CD14-positive monocyte (primary cell): ENCODE measurements at regions not wholly inside any gene's neighbourhood (a gene's known extent, or its start where the extent isn't known, plus 50 kb on each side); places are given as distances from the start of the nearest gene placed in this dataset.

ENCODE experiments used
- DNase-seq, 3 donors: peaks; one replicate each; pipeline ENCODE4 v3.0.0-alpha.2; 2011 to 2022
- H2AFZ ChIP-seq: 2 replicates; pipeline ENCODE4 v1.6.0; 2012; ENCODE audit warnings: mild to moderate bottlenecking, low read depth, low read length, inconsistent platforms; ENCODE audit not compliant: insufficient read depth, poor library complexity, severe bottlenecking
- H3K27ac ChIP-seq, 2 donors: 1 replicate in 1 of 2; 2 replicates in 1 of 2; pipeline ENCODE4 v1.5.1; 2012 to 2013; ENCODE audit warnings: low read length in 2 of 2, control low read depth in 1 of 2, inconsistent platforms in 1 of 2, low read depth in 1 of 2, mild to moderate bottlenecking in 1 of 2
- H3K27me3 ChIP-seq, 2 donors: one replicate each; pipeline versions ENCODE4 v1.6.0 to v1.6.1; 2011 to 2013; ENCODE audit warnings: low read length in 2 of 2; ENCODE audit not compliant: control insufficient read depth in 2 of 2, insufficient read depth in 2 of 2
- H3K36me3 ChIP-seq, 2 donors: replicated peaks in 1 of 2; 1 replicate in 1 of 2; 2 replicates in 1 of 2; pipeline versions ENCODE4 v1.5.1 to v1.6.1; 2012 to 2013; ENCODE audit warnings: low read length in 2 of 2, control low read depth in 1 of 2, inconsistent platforms in 1 of 2, mild to moderate bottlenecking in 1 of 2; ENCODE audit not compliant: insufficient read depth in 2 of 2, control insufficient read depth in 1 of 2
- H3K4me1 ChIP-seq, 2 donors: 1 replicate in 1 of 2; 2 replicates in 1 of 2; pipeline versions ENCODE4 v1.5.1 to v1.6.1; 2012 to 2013; ENCODE audit warnings: low read length in 2 of 2, control low read depth in 1 of 2, inconsistent platforms in 1 of 2, mild to moderate bottlenecking in 1 of 2, moderate library complexity in 1 of 2; ENCODE audit not compliant: insufficient read depth in 2 of 2, control insufficient read depth in 1 of 2
- H3K4me2 ChIP-seq: replicated peaks from 2 replicates; pipeline ENCODE3; 2012; ENCODE audit warnings: low read length, moderate library complexity, mild to moderate bottlenecking; ENCODE audit not compliant: poor library complexity, severe bottlenecking; ENCODE audit errors: extremely low read depth
- H3K4me3 ChIP-seq, 3 experiments: fragments of 200-600 bp in 1 of 3; sonication (generic) in 1 of 3; replicated peaks in 1 of 3; 1 replicate in 2 of 3; 2 replicates in 1 of 3; pipeline ENCODE4 v1.5.1; 2011 to 2013; ENCODE audit warnings: low read length in 3 of 3, mild to moderate bottlenecking in 3 of 3, control low read depth in 2 of 3, low read depth in 2 of 3, inconsistent platforms in 1 of 3, moderate library complexity in 1 of 3
- H3K79me2 ChIP-seq: 2 replicates; pipeline ENCODE4 v1.6.0; 2012; ENCODE audit warnings: mild to moderate bottlenecking, control low read depth, inconsistent platforms, low read length, moderate library complexity; ENCODE audit not compliant: insufficient read depth
- H3K9ac ChIP-seq: 2 replicates; pipeline ENCODE4 v1.6.0; 2017; ENCODE audit warnings: low read length, mild to moderate bottlenecking; ENCODE audit not compliant: insufficient read depth, poor library complexity, severe bottlenecking
- H3K9me3 ChIP-seq, 2 donors: replicated peaks in 1 of 2; 1 replicate in 1 of 2; 2 replicates in 1 of 2; pipeline versions ENCODE4 v1.5.1 to v1.6.1; 2012 to 2013; ENCODE audit warnings: low read length in 2 of 2, control low read depth in 1 of 2; ENCODE audit not compliant: control insufficient read depth in 1 of 2, insufficient read depth in 1 of 2
- H4K20me1 ChIP-seq: 2 replicates; pipeline ENCODE4 v1.6.0; 2012; ENCODE audit warnings: mild to moderate bottlenecking, low read length, control low read depth, moderate library complexity; ENCODE audit not compliant: insufficient read depth
- H3K27ac Mint-ChIP-seq, 7 donors: one replicate each; pipeline ENCODE4 v1.8.0; 2020; ENCODE audit warnings: mild to moderate bottlenecking in 7 of 7, mixed read lengths in 7 of 7, moderate library complexity in 6 of 7, inconsistent platforms in 2 of 7
- H3K27me3 Mint-ChIP-seq, 3 donors: one replicate each; pipeline ENCODE4 v1.8.0; 2021 to 2022; ENCODE audit warnings: low read depth in 3 of 3, mild to moderate bottlenecking in 3 of 3, mixed read lengths in 3 of 3, moderate library complexity in 3 of 3, inconsistent platforms in 1 of 3
- H3K36me3 Mint-ChIP-seq, 2 donors: one replicate each; pipeline ENCODE4 v1.8.0; 2020; ENCODE audit warnings: mixed read lengths in 2 of 2, inconsistent platforms in 1 of 2, mild to moderate bottlenecking in 1 of 2
- H3K4me1 Mint-ChIP-seq: one replicate; pipeline ENCODE4 v1.8.0; 2020; ENCODE audit warnings: mild to moderate bottlenecking, mixed read lengths
- H3K4me3 Mint-ChIP-seq, 2 donors: one replicate each; pipeline ENCODE4 v1.8.0; 2020; ENCODE audit warnings: mild to moderate bottlenecking in 2 of 2, mixed read lengths in 2 of 2, moderate library complexity in 1 of 2
- H3K9me3 Mint-ChIP-seq, 7 donors: one replicate each; pipeline ENCODE4 v1.8.0; 2020 to 2022; ENCODE audit warnings: mixed read lengths in 7 of 7, mild to moderate bottlenecking in 6 of 7, moderate library complexity in 6 of 7, inconsistent platforms in 2 of 7
- intact Hi-C, 2 donors: fragments of 100-400 bp; cut with micrococcal nuclease; formaldehyde crosslinking; loops; one replicate each; pipeline versions ENCODE4 v1.15.0 to v1.15.1; 2023
- TF ChIP-seq, protein P1 (sequence below): fragments of 200-600 bp; IDR thresholded peaks from one replicate; pipeline ENCODE4 v1.8.0; 2022; ENCODE audit warnings: antibody characterized with exemption, mild to moderate bottlenecking

DNA sequence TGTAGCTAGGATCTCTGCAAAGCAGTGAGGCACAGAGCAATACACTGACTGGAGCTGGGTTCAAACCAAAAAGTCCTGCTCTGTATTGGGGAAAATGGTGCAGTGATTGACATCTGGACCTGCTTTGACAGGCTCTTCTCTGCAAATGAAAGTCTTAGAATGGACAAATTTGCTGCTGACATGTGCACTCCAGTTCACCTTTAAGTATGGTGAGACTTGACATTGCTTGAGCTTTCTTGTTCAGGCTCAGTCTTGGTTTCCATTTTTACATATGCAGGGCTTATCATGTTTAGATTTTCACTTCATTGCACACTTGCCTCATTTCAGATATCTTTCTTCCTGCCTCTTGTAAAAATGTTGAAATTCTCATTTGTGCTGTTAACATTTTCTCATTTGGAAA lies 1655.0 kb downstream of the MRPL39 start:
- Histone ChIP-seq H3K4me3 (no peak overlapping the region), H3K79me2 (no peaks in the 10 kb centered on the region), H3K9me3 (no peaks in the 10 kb centered on the region), H3K4me1 (no peaks in the 10 kb centered on the region), H2AFZ (no peak overlapping the region), H3K4me2 (no peak overlapping the region), H4K20me1 (no peaks in the 10 kb centered on the region), H3K36me3 (no peaks in the 10 kb centered on the region), H3K27me3 (no peaks in the 10 kb centered on the region), H3K9ac (no peak overlapping the region), H3K27ac (no peak overlapping the region)
- peaks cover 5% of the 10 kb centered on the region for H3K4me1 Mint-ChIP-seq
- TF ChIP-seq, protein P1, sequence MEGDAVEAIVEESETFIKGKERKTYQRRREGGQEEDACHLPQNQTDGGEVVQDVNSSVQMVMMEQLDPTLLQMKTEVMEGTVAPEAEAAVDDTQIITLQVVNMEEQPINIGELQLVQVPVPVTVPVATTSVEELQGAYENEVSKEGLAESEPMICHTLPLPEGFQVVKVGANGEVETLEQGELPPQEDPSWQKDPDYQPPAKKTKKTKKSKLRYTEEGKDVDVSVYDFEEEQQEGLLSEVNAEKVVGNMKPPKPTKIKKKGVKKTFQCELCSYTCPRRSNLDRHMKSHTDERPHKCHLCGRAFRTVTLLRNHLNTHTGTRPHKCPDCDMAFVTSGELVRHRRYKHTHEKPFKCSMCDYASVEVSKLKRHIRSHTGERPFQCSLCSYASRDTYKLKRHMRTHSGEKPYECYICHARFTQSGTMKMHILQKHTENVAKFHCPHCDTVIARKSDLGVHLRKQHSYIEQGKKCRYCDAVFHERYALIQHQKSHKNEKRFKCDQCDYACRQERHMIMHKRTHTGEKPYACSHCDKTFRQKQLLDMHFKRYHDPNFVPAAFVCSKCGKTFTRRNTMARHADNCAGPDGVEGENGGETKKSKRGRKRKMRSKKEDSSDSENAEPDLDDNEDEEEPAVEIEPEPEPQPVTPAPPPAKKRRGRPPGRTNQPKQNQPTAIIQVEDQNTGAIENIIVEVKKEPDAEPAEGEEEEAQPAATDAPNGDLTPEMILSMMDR: no peak
- H3K27ac Mint-ChIP-seq: no peak overlapping the region
- intact Hi-C loops: no loop called here
- H3K36me3 Mint-ChIP-seq: no peaks in the 10 kb centered on the region
- no peak for DNase-seq
- peaks cover 0 to 2% (median 2%) of the 10 kb centered on the region in 3 donors for H3K27me3 Mint-ChIP-seq
- H3K9me3 Mint-ChIP-seq: peaks cover 0 to 6% (median 0%) of the 10 kb centered on the region in 7 donors
- no peak overlapping the region for H3K4me3 Mint-ChIP-seq

GRCh38 chr21:23951251-23951650 lies 1656.0 kb downstream of the MRPL39 start:
- no peak overlapping the region for H3K27ac ChIP-seq
- Mint-ChIP-seq H3K4me1 (peaks cover 5% of the 10 kb centered on the region), H3K9me3 (peaks cover 0 to 6% (median under 1%) of the 10 kb centered on the region in 7 donors), H3K27ac (no peak overlapping the region), H3K4me3 (no peak overlapping the region), H3K27me3 (peaks cover 0 to 2% (median 2%) of the 10 kb centered on the region in 3 donors), H3K36me3 (no peaks in the 10 kb centered on the region)
- no peaks in the 10 kb centered on the region for H3K9me3 ChIP-seq
- no peak overlapping the region for H3K9ac ChIP-seq
- no peak overlapping the region for H2AFZ ChIP-seq
- TF ChIP-seq, protein P1: no peak
- H3K36me3 ChIP-seq: no peaks in the 10 kb centered on the region
- intact Hi-C loops: no loop called here
- H3K4me3 ChIP-seq: no peak overlapping the region
- H4K20me1 ChIP-seq: no peaks in the 10 kb centered on the region
- DNase-seq: no peak
- H3K79me2 ChIP-seq: no peaks in the 10 kb centered on the region
- H3K4me1 ChIP-seq: no peaks in the 10 kb centered on the region
- H3K4me2 ChIP-seq: no peak overlapping the region
- no peaks in the 10 kb centered on the region for H3K27me3 ChIP-seq
